ENCODE measurements at regions not wholly inside any gene's neighbourhood (a gene's known extent, or its start where the extent isn't known, plus 50 kb on each side); places are given as distances from the start of the nearest gene placed in this dataset.

GRCh38 chr3:146823622-146824021, 218.5 kb upstream of the PLSCR5 start:
- Histone ChIP-seq H3K27ac (no peak overlapping the region), H3K9me3 (no peaks in the 10 kb centered on the region), H3K36me3 (no peaks in the 10 kb centered on the region), H3K4me3 (replicated peaks in 1 of 3) (no peak overlapping the region), H3K4me1 (no peaks in the 10 kb centered on the region), H3K27me3 (no peaks in the 10 kb centered on the region)
- WGBS, 2 donors, result 66 to 74% methylated on average over 1 of the region's 1 CpG
- DNase-seq, result no peak
- TF ChIP-seq POLR2A (IDR thresholded peaks at IDR 0.05) (no peak), CTCF (IDR thresholded peaks at IDR 0.05) (no peak)
- intact Hi-C loops (cut with DNase I), result no loop called here

DNA sequence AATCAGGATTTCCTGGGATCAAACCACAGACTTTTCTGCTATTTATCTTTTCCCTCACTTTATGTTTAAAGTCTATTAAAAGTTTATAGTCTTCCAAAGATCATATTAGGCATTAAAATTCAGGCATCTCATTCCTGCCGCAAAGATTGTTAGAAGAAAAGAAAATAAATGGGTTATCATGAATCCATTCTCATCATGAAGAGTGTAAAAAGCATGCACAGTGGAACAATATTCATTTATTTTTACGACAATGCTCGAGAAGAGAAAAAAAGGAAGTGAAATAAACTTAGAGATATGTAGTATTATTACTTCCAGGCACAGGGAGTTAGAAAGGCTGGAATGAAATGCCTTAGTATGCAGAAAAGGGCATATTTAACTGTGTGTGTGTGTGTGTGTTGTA, 213.7 kb upstream of the PLSCR5 start:
- Histone ChIP-seq H3K9me3 (no peaks in the 10 kb centered on the region), H3K27me3 (no peaks in the 10 kb centered on the region), H3K27ac (no peak overlapping the region), H3K36me3 (no peaks in the 10 kb centered on the region), H3K4me1 (no peaks in the 10 kb centered on the region), H3K4me3 (replicated peaks in 1 of 3) (no peak overlapping the region)
- WGBS, 2 donors, result 82 to 84% methylated on average over 3 of the region's 3 CpGs
- no peak for DNase-seq
- TF ChIP-seq POLR2A (IDR thresholded peaks at IDR 0.05), result no peak
- intact Hi-C loops (cut with DNase I), result no loop called here

- Histone ChIP-seq H3K4me3 (replicated peaks in 1 of 3) (no peak overlapping the region), H3K27me3 (no peaks in the 10 kb centered on the region), H3K36me3 (no peaks in the 10 kb centered on the region), H3K27ac (no peak overlapping the region), H3K4me1 (peaks cover 0 to 2% of the 10 kb centered on the region in 2 donors), H3K9me3 (no peaks in the 10 kb centered on the region)
- no peak for TF ChIP-seq CTCF (IDR thresholded peaks at IDR 0.05)
- no peak for TF ChIP-seq POLR2A (IDR thresholded peaks at IDR 0.05)
- no peak for DNase-seq
- intact Hi-C loops (cut with DNase I), result no loop called here
- 72 to 80% methylated on average over 4 of the region's 4 CpGs for WGBS, 2 donors
These were observed 213.2 kb upstream of the PLSCR5 start for GRCh38 chr3:146818301-146818700.

DNA sequence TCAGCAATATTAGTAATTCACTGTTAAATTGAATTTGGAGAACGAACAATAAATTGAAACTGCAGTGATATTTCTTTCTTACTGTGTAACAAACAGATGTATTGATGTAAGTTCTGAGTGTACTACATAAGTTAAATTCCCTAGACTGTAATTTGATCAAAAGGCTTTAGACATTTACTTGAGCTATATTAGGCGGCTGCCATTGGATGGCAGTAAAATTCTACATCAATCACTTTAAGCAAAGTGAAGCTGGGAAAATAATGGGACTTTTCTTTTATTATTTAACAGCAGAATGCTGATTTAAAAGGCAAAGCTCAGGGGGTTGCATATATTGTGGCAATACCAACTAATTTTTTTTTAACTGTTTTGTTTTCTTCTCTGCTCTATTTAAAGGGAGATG, 212.6 kb upstream of the PLSCR5 start:
- H3K36me3 ChIP-seq, result no peaks in the 10 kb centered on the region
- no peak overlapping the region for H3K27ac ChIP-seq
- no peaks in the 10 kb centered on the region for H3K9me3 ChIP-seq
- H3K27me3 ChIP-seq, result no peaks in the 10 kb centered on the region
- intact Hi-C loops (cut with DNase I), result no loop called here
- TF ChIP-seq CTCF (IDR thresholded peaks at IDR 0.05) (no peak), POLR2A (IDR thresholded peaks at IDR 0.05) (no peak)
- DNase-seq, result no peak
- 67 to 84% methylated on average over 2 of the region's 2 CpGs for WGBS, 2 donors
- peaks cover 0 to 7% of the 10 kb centered on the region in 2 donors for H3K4me1 ChIP-seq
- H3K4me3 ChIP-seq (replicated peaks in 1 of 3), result no peak overlapping the region

- intact Hi-C loops (cut with DNase I), result no loop called here
- TF ChIP-seq CTCF (IDR thresholded peaks at IDR 0.05), result no peak
- TF ChIP-seq POLR2A (IDR thresholded peaks at IDR 0.05), result no peak
- no peak overlapping the region for H3K4me3 ChIP-seq (replicated peaks in 1 of 3)
- H3K9me3 ChIP-seq, result no peaks in the 10 kb centered on the region
- no peaks in the 10 kb centered on the region for H3K27me3 ChIP-seq
- DNase-seq, result no peak
- H3K27ac ChIP-seq, result no peak overlapping the region
- peaks cover 0 to 7% of the 10 kb centered on the region in 2 donors for H3K4me1 ChIP-seq
- WGBS, 2 donors, result 77 to 86% methylated on average over 1 of the region's 1 CpG
- H3K36me3 ChIP-seq, result no peaks in the 10 kb centered on the region
These were observed 209.6 kb upstream of the PLSCR5 start for GRCh38 chr3:146814601-146815315.

All from thyroid gland (tissue), 4 donors.